Stomach (tissue), 8 donors: ENCODE measurements at regions not wholly inside any gene's neighbourhood (a gene's known extent, or its start where the extent isn't known, plus 50 kb on each side); places are given as distances from the start of the nearest gene placed in this dataset.

Source experiments
- DNase-seq, 2 donors: peaks; one replicate each; pipeline versions ENCODE4 v3.0.0 to v3.0.0-alpha.2; 2013 to 2019
- H3K27ac ChIP-seq, 5 donors: fragments of 200-600 bp in 4 of 5; sonication (generic) in 4 of 5; one replicate each; pipeline ENCODE4 v1.5.1; 2013 to 2019; ENCODE audit warnings: mild to moderate bottlenecking in 1 of 5, moderate library complexity in 1 of 5
- H3K27me3 ChIP-seq, 3 donors: fragments of 200-600 bp; sonication (generic); one replicate each; pipeline ENCODE4 v1.5.1; 2017 to 2019; ENCODE audit warnings: mixed run types in 1 of 3
- H3K36me3 ChIP-seq, 4 donors: fragments of 200-600 bp; sonication (generic); 1 replicate in 3 of 4; 2 replicates in 1 of 4; pipeline ENCODE4 v1.5.1; 2016 to 2019
- H3K4me1 ChIP-seq, 4 donors: fragments of 200-600 bp; sonication (generic); one replicate each; pipeline ENCODE4 v1.5.1; 2016 to 2019
- H3K4me3 ChIP-seq, 4 donors: fragments of 200-600 bp; sonication (generic) in 3 of 4; one replicate each; pipeline ENCODE4 v1.5.1; 2016 to 2019; ENCODE audit warnings: mild to moderate bottlenecking in 1 of 4
- H3K9me3 ChIP-seq, 4 donors: fragments of 200-600 bp; sonication (generic); one replicate each; pipeline ENCODE4 v1.5.1; 2016 to 2019
- EP300 ChIP-seq: sonication (generic); formaldehyde crosslinking; IDR thresholded peaks from one replicate; pipeline ENCODE4 v1.6.1; 2017; ENCODE audit warnings: antibody characterized with exemption
- POLR2A ChIP-seq, 4 donors: fragments of 450-650 bp; IDR thresholded peaks; one replicate each; pipeline ENCODE4 v1.6.1; 2016; ENCODE audit warnings: antibody characterized with exemption in 4 of 4, control low read depth in 2 of 4, mild to moderate bottlenecking in 1 of 4, moderate library complexity in 1 of 4
- POLR2AphosphoS5 ChIP-seq, 3 donors: sonication (generic); formaldehyde crosslinking; IDR thresholded peaks; one replicate each; pipeline ENCODE4 v1.6.1; 2016; ENCODE audit warnings: antibody characterized with exemption in 3 of 3
- WGBS, 5 donors: extraction: QIAGEN DNeasy Blood & Tissue Kit in 3 of 5; methylation state at CpG; one replicate each; pipeline versions ENCODE4 v1.1.5 to v1.1.7; 2013 to 2018; 5-methylcytosine and 5-hydroxymethylcytosine counted together
- intact Hi-C: fragments of 100-400 bp; cut with DNase I; formaldehyde crosslinking; loops from one replicate; pipeline ENCODE4 v1.15.1; 2023; ENCODE audit warnings: low total_unique reads
- TF ChIP-seq, protein P1 (sequence below), 7 experiments: fragments of 450-650 bp in 4 of 7; fragments of 200-600 bp in 3 of 7; sonication (generic) in 3 of 7; IDR thresholded peaks; one replicate each; pipeline ENCODE4 v1.5.1; 2016 to 2019; ENCODE audit warnings: antibody characterized with exemption in 7 of 7, control low read depth in 2 of 7, mild to moderate bottlenecking in 1 of 7
- donor health status: healthy with polysubstance abuse.
- donor health status: Bipolar disorder and iron deficiency.
- donor health status: healthy.

DNA sequence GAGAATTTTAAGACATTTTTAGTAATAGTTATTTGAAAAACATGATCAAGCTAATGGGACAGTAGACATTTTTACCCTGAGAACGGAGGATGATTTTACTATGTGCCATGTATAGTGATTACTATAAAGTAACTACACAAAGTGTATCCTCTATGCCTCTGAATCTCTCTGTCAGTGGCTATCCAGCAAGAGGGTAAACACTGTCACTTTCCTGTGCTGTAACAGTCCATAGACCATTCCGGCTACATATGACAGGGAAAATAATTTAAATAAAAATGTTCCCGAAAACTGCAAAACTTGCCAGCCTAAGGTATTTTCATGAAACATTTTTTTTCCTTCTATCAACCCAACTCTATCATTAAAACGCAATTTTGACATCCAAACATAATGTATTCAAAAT is 1632.2 kb upstream of the ACVR2A start:
- TF ChIP-seq, protein P1, sequence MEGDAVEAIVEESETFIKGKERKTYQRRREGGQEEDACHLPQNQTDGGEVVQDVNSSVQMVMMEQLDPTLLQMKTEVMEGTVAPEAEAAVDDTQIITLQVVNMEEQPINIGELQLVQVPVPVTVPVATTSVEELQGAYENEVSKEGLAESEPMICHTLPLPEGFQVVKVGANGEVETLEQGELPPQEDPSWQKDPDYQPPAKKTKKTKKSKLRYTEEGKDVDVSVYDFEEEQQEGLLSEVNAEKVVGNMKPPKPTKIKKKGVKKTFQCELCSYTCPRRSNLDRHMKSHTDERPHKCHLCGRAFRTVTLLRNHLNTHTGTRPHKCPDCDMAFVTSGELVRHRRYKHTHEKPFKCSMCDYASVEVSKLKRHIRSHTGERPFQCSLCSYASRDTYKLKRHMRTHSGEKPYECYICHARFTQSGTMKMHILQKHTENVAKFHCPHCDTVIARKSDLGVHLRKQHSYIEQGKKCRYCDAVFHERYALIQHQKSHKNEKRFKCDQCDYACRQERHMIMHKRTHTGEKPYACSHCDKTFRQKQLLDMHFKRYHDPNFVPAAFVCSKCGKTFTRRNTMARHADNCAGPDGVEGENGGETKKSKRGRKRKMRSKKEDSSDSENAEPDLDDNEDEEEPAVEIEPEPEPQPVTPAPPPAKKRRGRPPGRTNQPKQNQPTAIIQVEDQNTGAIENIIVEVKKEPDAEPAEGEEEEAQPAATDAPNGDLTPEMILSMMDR (IDR thresholded peaks at IDR 0.05): no peak
- no peak for TF ChIP-seq POLR2A (IDR thresholded peaks at IDR 0.05)
- no peak for TF ChIP-seq EP300
- TF ChIP-seq POLR2AphosphoS5 (IDR thresholded peaks at IDR 0.05): no peak
- Histone ChIP-seq H3K27me3 (no peaks in the 10 kb centered on the region), H3K27ac (no peak overlapping the region), H3K36me3 (no peaks in the 10 kb centered on the region), H3K9me3 (peaks cover 0 to 6% (median 0%) of the 10 kb centered on the region in 4 donors), H3K4me3 (no peak overlapping the region), H3K4me1 (no peaks in the 10 kb centered on the region)
- DNase-seq: no peak
- WGBS, 5 donors: 89 to 95% (median 92%) methylated on average over 4 of the region's 4 CpGs
- intact Hi-C loops: no loop called here

GRCh38 chr2:146209842-146210275 is 1635.0 kb upstream of the ACVR2A start:
- no peaks in the 10 kb centered on the region for H3K4me1 ChIP-seq
- peaks cover 0 to 6% (median 0%) of the 10 kb centered on the region in 4 donors for H3K9me3 ChIP-seq
- H3K4me3 ChIP-seq: no peak overlapping the region
- intact Hi-C loops: no loop called here
- no peaks in the 10 kb centered on the region for H3K27me3 ChIP-seq
- TF ChIP-seq, protein P1 (IDR thresholded peaks at IDR 0.05): no peak
- no peaks in the 10 kb centered on the region for H3K36me3 ChIP-seq
- DNase-seq: no peak
- 82 to 96% (median 90%) methylated on average over 3 of the region's 3 CpGs for WGBS, 5 donors
- no peak overlapping the region for H3K27ac ChIP-seq

- peaks cover 0 to 6% (median 0%) of the 10 kb centered on the region in 4 donors for H3K9me3 ChIP-seq
- intact Hi-C loops: no loop called here
- no peak overlapping the region for H3K27ac ChIP-seq
- H3K36me3 ChIP-seq: no peaks in the 10 kb centered on the region
- TF ChIP-seq POLR2A (IDR thresholded peaks at IDR 0.05) (no peak), POLR2AphosphoS5 (IDR thresholded peaks at IDR 0.05) (no peak), EP300 (no peak)
- TF ChIP-seq, protein P1 (IDR thresholded peaks at IDR 0.05): no peak
- no peak for DNase-seq
- H3K27me3 ChIP-seq: no peaks in the 10 kb centered on the region
- no peaks in the 10 kb centered on the region for H3K4me1 ChIP-seq
- WGBS, 5 donors: 61 to 86% (median 76%) methylated on average over 3 of the region's 3 CpGs
- no peak overlapping the region for H3K4me3 ChIP-seq
Observed at GRCh38 chr2:146207901-146208300, 1636.9 kb upstream of the ACVR2A start.

DNA sequence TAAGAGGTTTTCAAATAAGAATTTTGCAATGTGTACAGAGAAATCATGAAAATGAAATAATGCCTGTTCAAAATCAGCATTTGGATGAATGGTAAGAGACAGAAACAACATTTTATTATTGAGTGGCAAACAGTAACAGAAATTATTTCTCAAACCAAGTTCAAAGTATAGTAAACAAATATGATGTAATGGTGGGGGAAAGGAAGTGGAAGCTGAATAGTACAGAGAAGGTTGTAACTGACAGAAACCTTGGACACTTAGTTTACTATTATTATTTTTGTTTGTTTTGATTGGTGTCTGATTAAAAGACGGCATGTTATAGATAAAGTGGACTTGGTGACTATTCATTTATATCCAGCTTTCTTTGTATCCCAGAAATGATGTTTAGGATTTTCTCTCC is 1637.4 kb upstream of the ACVR2A start:
- no peak overlapping the region for H3K4me3 ChIP-seq
- H3K9me3 ChIP-seq: peaks cover 0 to 6% (median 0%) of the 10 kb centered on the region in 4 donors
- no peaks in the 10 kb centered on the region for H3K4me1 ChIP-seq
- no peaks in the 10 kb centered on the region for H3K27me3 ChIP-seq
- TF ChIP-seq EP300 (no peak), POLR2AphosphoS5 (IDR thresholded peaks at IDR 0.05) (no peak)
- TF ChIP-seq, protein P1 (IDR thresholded peaks at IDR 0.05): no peak
- H3K27ac ChIP-seq: no peak overlapping the region
- intact Hi-C loops: no loop called here
- 38 to 50% (median 46%) methylated on average over 1 of the region's 1 CpG for WGBS, 5 donors
- no peak for DNase-seq
- H3K36me3 ChIP-seq: no peaks in the 10 kb centered on the region
